K562 (cell line): ENCODE measurements at regions not wholly inside any gene's neighbourhood (a gene's known extent, or its start where the extent isn't known, plus 50 kb on each side); places are given as distances from the start of the nearest gene placed in this dataset.

Experiments
- ATAC-seq: fragments of 200-7000 bp; cut with Tn5 transposase; 3 replicates; pipeline ENCODE4 v1.9.1; 2020; ENCODE audit warnings: moderate library complexity
- BruUV-seq: library from RNA; stranded (reverse); fragments of 400-500 nt; replicated peaks from 2 replicates; lab custom pipeline; 2021; lab: Mats Ljungman, UMichigan
- CTCF ChIA-PET: fragments of 300-600 bp; formaldehyde crosslinking; extraction: SDS; loops from one replicate; lab custom pipeline; 2021; ENCODE audit warnings: low intra/inter-chr PET ratio; lab: Yijun Ruan, JAX
- POLR2A ChIA-PET: fragments of 300-600, 350-650 bp; sonication (Branson Sonifier 250); formaldehyde crosslinking; extraction: SDS; loops from one replicate; lab custom pipeline; 2021; ENCODE audit warnings: antibody characterized with exemption, inconsistent platforms; lab: Yijun Ruan, JAX
- DNase-seq, 4 experiments: peaks; one replicate each; pipeline versions ENCODE4 v3.0.0 to v3.0.0-alpha.2; 2011 to 2018; ENCODE audit warnings: low spot score in 3 of 4, mixed read lengths in 3 of 4; ENCODE audit errors: extremely low read depth in 1 of 4
- FAIRE-seq: peaks from 2 replicates; lab custom pipeline; 2011; peaks lifted over from hg19 to GRCh38; lab: Jason Lieb, UNC
- H2AFZ ChIP-seq: 2 replicates; pipeline ENCODE4 v1.6.0; 2011; ENCODE audit warnings: low read depth, low read length, control low read depth, inconsistent platforms
- H3K27ac ChIP-seq: fragments of 200-600 bp; 3 replicates; pipeline ENCODE4 v1.8.0; 2011; ENCODE audit warnings: low read depth, mild to moderate bottlenecking, control low read depth, inconsistent platforms, low read length, moderate library complexity, mixed read lengths; ENCODE audit errors: extremely low read depth
- H3K27me3 ChIP-seq, 2 experiments: fragments of 300-600 bp in 1 of 2; 2 replicates in 1 of 2; 3 replicates in 1 of 2; pipeline versions ENCODE4 v1.6.0 to v1.8.0; 2011; ENCODE audit warnings: inconsistent platforms in 2 of 2, low read length in 2 of 2, mild to moderate bottlenecking in 1 of 2, mixed read lengths in 1 of 2, moderate library complexity in 1 of 2; ENCODE audit not compliant: control insufficient read depth in 2 of 2, insufficient read depth in 2 of 2
- H3K36me3 ChIP-seq: fragments of 300-600 bp; 3 replicates; pipeline ENCODE4 v1.8.0; 2011; ENCODE audit warnings: mild to moderate bottlenecking, low read length, inconsistent platforms; ENCODE audit not compliant: control insufficient read depth, insufficient read depth
- H3K4me1 ChIP-seq, 2 experiments: fragments of 200-600 bp in 1 of 2; replicated peaks in 1 of 2; 2 replicates in 1 of 2; 3 replicates in 1 of 2; pipeline versions ENCODE4 v1.5.1 to v1.8.0; 2011; ENCODE audit warnings: inconsistent platforms in 2 of 2, low read length in 2 of 2, mild to moderate bottlenecking in 1 of 2, mixed read lengths in 1 of 2, moderate library complexity in 1 of 2; ENCODE audit not compliant: control insufficient read depth in 2 of 2, insufficient read depth in 2 of 2
- H3K4me2 ChIP-seq: 2 replicates; pipeline ENCODE4 v1.6.1; 2011; ENCODE audit warnings: low read length, control low read depth, inconsistent platforms, mixed read lengths; ENCODE audit not compliant: insufficient read depth
- H3K4me3 ChIP-seq: fragments of 200-600 bp; sonication (generic), shearing (Covaris generic); 2 replicates; pipeline ENCODE4 v1.5.1; 2016; ENCODE audit warnings: control low read depth, inconsistent platforms
- H3K79me2 ChIP-seq: fragments of 200-600 bp; 3 replicates; pipeline ENCODE4 v1.8.0; 2011; ENCODE audit warnings: low read length, inconsistent platforms; ENCODE audit not compliant: control insufficient read depth, insufficient read depth
- H3K9ac ChIP-seq, 2 experiments: 2 replicates each; pipeline versions ENCODE4 v1.6.0 to v1.6.1; 2011; ENCODE audit warnings: low read depth in 2 of 2, low read length in 2 of 2, control low read depth in 1 of 2, inconsistent platforms in 1 of 2, mild to moderate bottlenecking in 1 of 2, mixed read lengths in 1 of 2; ENCODE audit not compliant: insufficient read depth in 1 of 2
- H3K9me1 ChIP-seq: one replicate; pipeline ENCODE4 v1.6.0; 2011; ENCODE audit warnings: inconsistent platforms, mild to moderate bottlenecking, low read length, moderate library complexity; ENCODE audit not compliant: control insufficient read depth, insufficient read depth
- H3K9me3 ChIP-seq: replicated peaks from 2 replicates; pipeline ENCODE4 v1.5.1; 2011; ENCODE audit warnings: low read depth, low read length, inconsistent platforms; ENCODE audit not compliant: control insufficient read depth, insufficient read depth
- H4K20me1 ChIP-seq: replicated peaks from 2 replicates; pipeline ENCODE4 v1.6.1; 2011; ENCODE audit warnings: low read length, inconsistent platforms, mixed read lengths; ENCODE audit not compliant: control insufficient read depth, insufficient read depth
- E2F1 ChIP-seq: sonication (generic); formaldehyde crosslinking; IDR thresholded peaks from 2 replicates; pipeline ENCODE4 v1.8.1; 2023; ENCODE audit warnings: mild to moderate bottlenecking, missing genetic modification reagents, moderate library complexity
- HLTF ChIP-seq: fragments of 450-650 bp; IDR thresholded peaks from 2 replicates; pipeline ENCODE4 v1.6.1; 2016
- KAT2B ChIP-seq: IDR thresholded peaks from one replicate; pipeline ENCODE4 v1.6.1; 2012; ENCODE audit warnings: low read depth, mild to moderate bottlenecking, control low read depth, inconsistent platforms, low read length, moderate library complexity
- L3MBTL2 ChIP-seq: fragments of 450-650 bp; IDR thresholded peaks from 2 replicates; pipeline ENCODE4 v1.6.1; 2016; ENCODE audit warnings: mild to moderate bottlenecking, moderate library complexity
- MEF2D ChIP-seq: conservative IDR thresholded peaks from 2 replicates; pipeline ENCODE4 v1.6.1; 2016; ENCODE audit warnings: low read depth, missing genetic modification characterization, missing compliant biosample characterization
- PTBP1 ChIP-seq: fragments of 200-400 bp; formaldehyde crosslinking; IDR thresholded peaks from 2 replicates; pipeline ENCODE4 v1.6.1; 2017; ENCODE audit warnings: low read depth, low read length
- RUNX1 ChIP-seq: sonication (generic); IDR thresholded peaks from 2 replicates; pipeline ENCODE4 v1.6.1; 2016; ENCODE audit warnings: antibody characterized with exemption, low read depth
- SREBF2 ChIP-seq: sonication (generic); formaldehyde crosslinking; IDR thresholded peaks from 2 replicates; pipeline ENCODE4 v1.4.0; 2020; ENCODE audit warnings: mild to moderate bottlenecking, missing genetic modification reagents
- TAF1 ChIP-seq: IDR thresholded peaks from 2 replicates; pipeline ENCODE4 v1.6.1; 2011; ENCODE audit warnings: mild to moderate bottlenecking, low read length, moderate library complexity; ENCODE audit not compliant: insufficient read depth, control insufficient read depth, severe bottlenecking; ENCODE audit errors: extremely low read depth
- TGIF2 ChIP-seq: sonication (generic); formaldehyde crosslinking; IDR thresholded peaks from 2 replicates; pipeline ENCODE4 v1.8.1; 2022; ENCODE audit warnings: mild to moderate bottlenecking, missing genetic modification reagents, moderate library complexity
- TOE1 ChIP-seq, 2 experiments: fragments of 450-650 bp in 1 of 2; sonication (generic) in 1 of 2; formaldehyde crosslinking in 1 of 2; IDR thresholded peaks; 2 replicates each; pipeline versions ENCODE4 v1.7.1 to v1.8.0; 2016 to 2022; ENCODE audit warnings: borderline replicate concordance in 2 of 2, mild to moderate bottlenecking in 2 of 2, antibody characterized with exemption in 1 of 2, inconsistent platforms in 1 of 2, low read depth in 1 of 2, missing genetic modification reagents in 1 of 2, moderate library complexity in 1 of 2
- ZC3H4 ChIP-seq: sonication (generic); formaldehyde crosslinking; IDR thresholded peaks from 2 replicates; pipeline ENCODE4 v1.9.0; 2021; ENCODE audit warnings: missing genetic modification reagents, borderline replicate concordance
- ZNF232 ChIP-seq: sonication (generic); formaldehyde crosslinking; IDR thresholded peaks from 2 replicates; pipeline ENCODE4 v1.8.0; 2022; ENCODE audit warnings: mild to moderate bottlenecking, missing genetic modification reagents
- ZNF57 ChIP-seq: fragments of 450-650 bp; formaldehyde crosslinking; IDR thresholded peaks from 2 replicates; pipeline ENCODE4 v1.4.0; 2020; ENCODE audit warnings: mild to moderate bottlenecking, moderate library complexity
- ZNF644 ChIP-seq: fragments of 200-800 bp; sonication (Bioruptor generic); IDR thresholded peaks from 2 replicates; pipeline ENCODE4 v1.6.1; 2016; ENCODE audit warnings: low read depth, missing genetic modification characterization, missing compliant biosample characterization
- ZNF695 ChIP-seq: fragments of 450-650 bp; formaldehyde crosslinking; IDR thresholded peaks from 2 replicates; pipeline ENCODE4 v1.4.0; 2020; ENCODE audit warnings: mild to moderate bottlenecking, moderate library complexity
- ZNF75A ChIP-seq: fragments of 450-650 bp; formaldehyde crosslinking; IDR thresholded peaks from 2 replicates; pipeline ENCODE4 v1.4.0; 2020; ENCODE audit warnings: mild to moderate bottlenecking
- ZZZ3 ChIP-seq: fragments of 450-650 bp; IDR thresholded peaks from 2 replicates; pipeline ENCODE4 v1.6.1; 2016; ENCODE audit warnings: antibody characterized with exemption, mild to moderate bottlenecking, moderate library complexity
- WGBS: fragments of 100-300 bp; shearing (Covaris generic); methylation state at CpG from one replicate; pipeline ENCODE4 v1.1.6; 2016; ENCODE audit warnings: low coverage, mixed read lengths; ENCODE audit not compliant: insufficient coverage; ENCODE audit errors: missing lambda C conversion rate; 5-methylcytosine and 5-hydroxymethylcytosine counted together
- in situ Hi-C: fragments of 300-500 bp; cut with MboI; formaldehyde crosslinking; loops from 4 replicates; pipeline ENCODE4 v1.15.0; 2018; ENCODE audit warnings: inconsistent platforms, mixed read lengths
- intact Hi-C: fragments of 100-400 bp; cut with micrococcal nuclease; formaldehyde crosslinking; loops from 2 replicates; pipeline ENCODE4 v1.14.2; 2022
- TF ChIP-seq, protein P1 (sequence below): sonication (generic); formaldehyde crosslinking; IDR thresholded peaks from 2 replicates; pipeline ENCODE4 v1.8.1; 2023; ENCODE audit warnings: mild to moderate bottlenecking, missing genetic modification reagents
- TF ChIP-seq, protein P2 (sequence below): fragments of 450-650 bp; conservative IDR thresholded peaks from 2 replicates; pipeline ENCODE4 v1.6.1; 2016; ENCODE audit warnings: missing genetic modification characterization, low read depth, mild to moderate bottlenecking, control low read depth, missing compliant biosample characterization

- H3K79me2 ChIP-seq: no peaks in the 10 kb centered on the region
- intact Hi-C loops: no loop called here
- POLR2A ChIA-PET: no interaction called here
- DNase-seq (no peak), FAIRE-seq (no peak), ATAC-seq (no peak)
- no peak overlapping the region for H3K27ac ChIP-seq
- H2AFZ ChIP-seq: no peak overlapping the region
- no peaks in the 10 kb centered on the region for H3K9me3 ChIP-seq
- in situ Hi-C loops: no loop called here
- no peak overlapping the region for H3K4me3 ChIP-seq
- no peaks in the 10 kb centered on the region for H4K20me1 ChIP-seq
- CTCF ChIA-PET: no interaction called here
- 0% methylated on average over 3 of the region's 3 CpGs for WGBS
- no peaks in the 10 kb centered on the region for H3K27me3 ChIP-seq
- TF ChIP-seq L3MBTL2 (no peak), MEF2D (no peak), TGIF2 (CRISPR knock-in tag) (no peak), E2F1 (CRISPR knock-in tag) (no peak), RUNX1 (no peak), ZNF232 (CRISPR knock-in tag) (no peak), KAT2B (no peak), ZNF644 (no peak), ZC3H4 (no peak), HLTF (no peak), ZNF57 (CRISPR knock-in tag) (no peak), PTBP1 (no peak), ZZZ3 (no peak), SREBF2 (CRISPR knock-in tag) (no peak), TAF1 (no peak), TOE1 (IDR thresholded peaks at IDR 0.05; ENCODE audit: borderline replicate concordance) (no peak), TOE1 (CRISPR knock-in tag; IDR thresholded peaks at IDR 0.05; ENCODE audit: borderline replicate concordance, low read depth) (no peak), ZNF695 (no peak), ZNF75A (CRISPR knock-in tag) (no peak)
- TF ChIP-seq, protein P1, sequence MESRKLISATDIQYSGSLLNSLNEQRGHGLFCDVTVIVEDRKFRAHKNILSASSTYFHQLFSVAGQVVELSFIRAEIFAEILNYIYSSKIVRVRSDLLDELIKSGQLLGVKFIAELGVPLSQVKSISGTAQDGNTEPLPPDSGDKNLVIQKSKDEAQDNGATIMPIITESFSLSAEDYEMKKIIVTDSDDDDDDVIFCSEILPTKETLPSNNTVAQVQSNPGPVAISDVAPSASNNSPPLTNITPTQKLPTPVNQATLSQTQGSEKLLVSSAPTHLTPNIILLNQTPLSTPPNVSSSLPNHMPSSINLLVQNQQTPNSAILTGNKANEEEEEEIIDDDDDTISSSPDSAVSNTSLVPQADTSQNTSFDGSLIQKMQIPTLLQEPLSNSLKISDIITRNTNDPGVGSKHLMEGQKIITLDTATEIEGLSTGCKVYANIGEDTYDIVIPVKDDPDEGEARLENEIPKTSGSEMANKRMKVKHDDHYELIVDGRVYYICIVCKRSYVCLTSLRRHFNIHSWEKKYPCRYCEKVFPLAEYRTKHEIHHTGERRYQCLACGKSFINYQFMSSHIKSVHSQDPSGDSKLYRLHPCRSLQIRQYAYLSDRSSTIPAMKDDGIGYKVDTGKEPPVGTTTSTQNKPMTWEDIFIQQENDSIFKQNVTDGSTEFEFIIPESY (CRISPR knock-in tag): no peak
- TF ChIP-seq, protein P2, sequence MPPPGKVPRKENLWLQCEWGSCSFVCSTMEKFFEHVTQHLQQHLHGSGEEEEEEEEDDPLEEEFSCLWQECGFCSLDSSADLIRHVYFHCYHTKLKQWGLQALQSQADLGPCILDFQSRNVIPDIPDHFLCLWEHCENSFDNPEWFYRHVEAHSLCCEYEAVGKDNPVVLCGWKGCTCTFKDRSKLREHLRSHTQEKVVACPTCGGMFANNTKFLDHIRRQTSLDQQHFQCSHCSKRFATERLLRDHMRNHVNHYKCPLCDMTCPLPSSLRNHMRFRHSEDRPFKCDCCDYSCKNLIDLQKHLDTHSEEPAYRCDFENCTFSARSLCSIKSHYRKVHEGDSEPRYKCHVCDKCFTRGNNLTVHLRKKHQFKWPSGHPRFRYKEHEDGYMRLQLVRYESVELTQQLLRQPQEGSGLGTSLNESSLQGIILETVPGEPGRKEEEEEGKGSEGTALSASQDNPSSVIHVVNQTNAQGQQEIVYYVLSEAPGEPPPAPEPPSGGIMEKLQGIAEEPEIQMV (tag): no peak
- no peaks in the 10 kb centered on the region for H3K36me3 ChIP-seq
- no peaks in the 10 kb centered on the region for H3K4me1 ChIP-seq
- H3K9me1 ChIP-seq: no peaks in the 10 kb centered on the region
- H3K4me2 ChIP-seq: no peak overlapping the region
- no TSS peak for BruUV-seq
- no peak overlapping the region for H3K9ac ChIP-seq
Measured at GRCh38 chr9:119033596-119033995, 335.6 kb downstream of the BRINP1 start.
